Caco-2 (cell line): ENCODE measurements at regions not wholly inside any gene's neighbourhood (a gene's known extent, or its start where the extent isn't known, plus 50 kb on each side); places are given as distances from the start of the nearest gene placed in this dataset.

Experiments
- BruUV-seq: library from RNA; stranded (reverse); fragments of 400-500 nt; replicated peaks from 2 replicates; lab custom pipeline; 2021; lab: Mats Ljungman, UMichigan
- CTCF ChIA-PET: fragments of 300-600 bp; sonication (Branson Sonifier 250); formaldehyde crosslinking; loops from one replicate; lab custom pipeline; 2022; ENCODE audit warnings: antibody characterized with exemption; lab: Charles Lee
- POLR2A ChIA-PET: fragments of 300-600 bp; sonication (Branson Sonifier 250); formaldehyde crosslinking; loops from one replicate; lab custom pipeline; 2022; ENCODE audit warnings: antibody characterized with exemption; lab: Charles Lee
- DNase-seq, 2 experiments: peaks; one replicate each; pipeline versions ENCODE4 v3.0.0 to v3.0.0-alpha.2; 2020 to 2022
- H3K27me3 ChIP-seq: replicated peaks from 2 replicates; pipeline ENCODE4 v1.6.0; 2011; ENCODE audit warnings: low read length; ENCODE audit not compliant: control insufficient read depth, insufficient read depth
- H3K36me3 ChIP-seq: 2 replicates; pipeline ENCODE4 v1.5.1; 2011; ENCODE audit warnings: low read length; ENCODE audit not compliant: control insufficient read depth, insufficient read depth
- H3K4me1 ChIP-seq: fragments of 250-450 bp; sonication (Bioruptor Pico); 2 replicates; pipeline ENCODE4 v1.5.1; 2020; ENCODE audit warnings: mild to moderate bottlenecking
- H3K4me3 ChIP-seq: 2 replicates; pipeline ENCODE4 v1.5.1; 2011; ENCODE audit warnings: low read depth, mild to moderate bottlenecking, control low read depth, low read length
- H3K9me3 ChIP-seq: fragments of 250-450 bp; sonication (Bioruptor Pico); 2 replicates; pipeline ENCODE4 v1.5.1; 2020; ENCODE audit warnings: mild to moderate bottlenecking, moderate library complexity
- H3K27ac Mint-ChIP-seq: one replicate; pipeline ENCODE4 v1.8.0; 2022; ENCODE audit warnings: mixed read lengths; ENCODE audit not compliant: unreplicated experiment
- H3K27me3 Mint-ChIP-seq: one replicate; pipeline ENCODE4 v1.8.0; 2022; ENCODE audit warnings: mixed read lengths; ENCODE audit not compliant: insufficient read depth, unreplicated experiment
- H3K36me3 Mint-ChIP-seq: one replicate; pipeline ENCODE4 v1.8.0; 2022; ENCODE audit warnings: mild to moderate bottlenecking, mixed read lengths; ENCODE audit not compliant: insufficient read depth, unreplicated experiment
- H3K4me1 Mint-ChIP-seq: one replicate; pipeline ENCODE4 v1.8.0; 2022; ENCODE audit warnings: low read depth, mixed read lengths; ENCODE audit not compliant: unreplicated experiment
- H3K4me3 Mint-ChIP-seq: one replicate; pipeline ENCODE4 v1.8.0; 2022; ENCODE audit warnings: mild to moderate bottlenecking, moderate library complexity, mixed read lengths; ENCODE audit not compliant: unreplicated experiment
- H3K9me3 Mint-ChIP-seq: one replicate; pipeline ENCODE4 v1.8.0; 2022; ENCODE audit warnings: mixed read lengths; ENCODE audit not compliant: unreplicated experiment
- CTCF ChIP-seq, 2 experiments: fragments of 200-600 bp in 1 of 2; IDR thresholded peaks; 1 replicate in 1 of 2; 2 replicates in 1 of 2; pipeline versions ENCODE4 v1.5.1 to v1.8.0; 2011 to 2022; ENCODE audit warnings: antibody characterized with exemption in 1 of 2, control low read depth in 1 of 2, inconsistent platforms in 1 of 2, low read depth in 1 of 2, low read length in 1 of 2, mild to moderate bottlenecking in 1 of 2, moderate library complexity in 1 of 2; ENCODE audit not compliant: insufficient read depth in 1 of 2, severe bottlenecking in 1 of 2, unreplicated experiment in 1 of 2
- intact Hi-C: fragments of 100-400 bp; cut with micrococcal nuclease; formaldehyde crosslinking; loops from one replicate; pipeline ENCODE4 v1.10.0; 2022; ENCODE audit not compliant: unreplicated experiment

DNA sequence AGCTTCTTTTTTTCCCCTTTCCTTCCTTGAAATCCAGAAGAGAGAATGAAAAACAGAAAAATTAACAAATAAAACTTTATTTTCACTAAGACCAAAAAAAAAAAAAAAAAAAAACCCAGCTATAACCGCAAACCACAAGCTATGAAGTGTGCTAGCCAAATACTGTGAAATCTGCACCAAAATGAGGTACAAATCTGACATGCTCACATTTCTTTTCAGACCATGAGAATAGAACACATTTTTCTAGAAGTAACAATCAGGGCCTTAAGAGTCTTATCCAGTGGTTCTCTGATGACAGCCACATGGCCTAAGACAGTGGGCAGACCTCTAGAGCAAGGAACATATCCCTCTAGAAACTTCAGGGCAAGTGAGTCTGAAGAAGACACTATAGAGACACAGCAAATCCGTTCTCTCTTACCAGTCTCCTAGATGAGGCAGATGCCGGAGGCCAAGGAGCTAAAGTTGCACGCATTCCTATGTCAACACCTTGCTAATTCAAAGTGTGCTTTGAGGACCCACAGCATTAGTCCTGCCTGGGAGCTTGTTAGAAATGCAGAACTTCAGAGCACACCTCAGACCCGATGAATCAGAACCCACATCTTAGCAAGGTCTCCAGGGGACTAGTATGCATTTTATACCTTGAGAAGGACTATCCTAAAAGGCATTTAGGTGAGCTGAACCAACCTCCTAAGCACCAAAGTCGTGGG, 317.1 kb downstream of the MYCN start:
- DNase-seq: no peak
- no peak overlapping the region for H3K27ac Mint-ChIP-seq
- Histone ChIP-seq H3K9me3 (no peaks in the 10 kb centered on the region), H3K4me1 (peaks cover 17% of the 10 kb centered on the region; the same call in 1 of the 2 replicates), H3K36me3 (no peaks in the 10 kb centered on the region), H3K27me3 (no peaks in the 10 kb centered on the region), H3K4me3 (no peak overlapping the region)
- H3K9me3 Mint-ChIP-seq: peaks cover 10% of the 10 kb centered on the region
- CTCF ChIA-PET: no interaction called here
- no peaks in the 10 kb centered on the region for H3K27me3 Mint-ChIP-seq
- H3K36me3 Mint-ChIP-seq: no peaks in the 10 kb centered on the region
- H3K4me1 Mint-ChIP-seq: peaks cover 17% of the 10 kb centered on the region
- no TSS peak for BruUV-seq
- intact Hi-C loops: no loop called here
- no peak for TF ChIP-seq CTCF (IDR thresholded peaks at IDR 0.05; ENCODE audit: insufficient read depth in 1 of 2, low read depth in 1 of 2, low read length in 1 of 2, severe bottlenecking in 1 of 2, unreplicated experiment in 1 of 2)
- H3K4me3 Mint-ChIP-seq: no peak overlapping the region
- POLR2A ChIA-PET: no interaction called here

DNA sequence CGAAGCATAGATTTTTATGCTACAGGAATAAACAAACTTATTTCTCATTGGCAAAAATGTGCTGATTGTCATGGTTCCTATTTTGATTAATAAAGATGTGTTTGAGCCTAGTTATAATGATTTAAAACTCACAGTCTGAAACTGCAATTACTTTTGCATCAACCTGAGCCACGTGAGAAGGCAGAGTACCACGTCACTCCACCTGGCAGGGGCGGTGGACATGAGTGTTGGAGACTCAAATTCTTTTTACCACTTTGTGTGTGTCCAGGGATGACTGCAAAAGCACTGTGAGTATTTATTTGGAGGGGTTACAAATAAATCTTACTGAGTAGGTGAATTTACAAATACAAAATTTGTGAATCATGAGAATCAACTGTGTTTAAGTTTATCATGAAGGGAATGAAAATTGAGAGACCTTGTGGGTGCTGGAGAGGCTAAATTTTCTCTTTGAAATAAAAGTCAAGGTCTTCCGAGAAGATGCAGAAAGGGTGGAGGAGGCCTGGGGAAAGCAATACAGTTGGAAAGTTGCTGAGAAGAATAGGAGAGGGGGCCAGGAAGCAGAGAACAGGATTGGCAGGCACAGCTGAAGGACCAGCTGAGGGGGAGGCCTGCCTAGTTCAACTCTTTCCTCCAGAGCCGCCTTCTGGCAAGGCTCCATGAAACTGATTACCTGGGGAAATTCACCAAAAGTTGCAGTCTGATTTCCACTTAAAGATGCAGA, 316.4 kb downstream of the MYCN start:
- no peaks in the 10 kb centered on the region for H3K36me3 ChIP-seq
- POLR2A ChIA-PET: no interaction called here
- CTCF ChIA-PET: interaction anchor here (0.9 kb wide), 1 partner anchor 137 kb away, joined by 4 read pairs; no protein-coding TSS in a partner anchor
- no peak for DNase-seq
- no peak overlapping the region for H3K4me3 Mint-ChIP-seq
- intact Hi-C loops: no loop called here
- no peak for TF ChIP-seq CTCF (IDR thresholded peaks at IDR 0.05; ENCODE audit: insufficient read depth in 1 of 2, low read depth in 1 of 2, low read length in 1 of 2, severe bottlenecking in 1 of 2, unreplicated experiment in 1 of 2)
- peaks cover 10% of the 10 kb centered on the region for H3K9me3 Mint-ChIP-seq
- peaks cover 24% of the 10 kb centered on the region for H3K4me1 ChIP-seq
- H3K27me3 Mint-ChIP-seq: no peaks in the 10 kb centered on the region
- no peaks in the 10 kb centered on the region for H3K36me3 Mint-ChIP-seq
- no peaks in the 10 kb centered on the region for H3K27me3 ChIP-seq
- H3K27ac Mint-ChIP-seq: no peak overlapping the region
- H3K9me3 ChIP-seq: no peaks in the 10 kb centered on the region
- H3K4me3 ChIP-seq: no peak overlapping the region
- peaks cover 11% of the 10 kb centered on the region for H3K4me1 Mint-ChIP-seq
- BruUV-seq: no TSS peak

GRCh38 chr2:16255120-16255519, 314.8 kb downstream of the MYCN start:
- Histone ChIP-seq H3K4me1 (peaks cover 26% of the 10 kb centered on the region), H3K36me3 (no peaks in the 10 kb centered on the region), H3K27me3 (no peaks in the 10 kb centered on the region), H3K4me3 (no peak overlapping the region), H3K9me3 (no peaks in the 10 kb centered on the region)
- ChIA-PET POLR2A (no interaction called here), CTCF (no interaction called here)
- Mint-ChIP-seq H3K4me3 (no peak overlapping the region), H3K27me3 (no peaks in the 10 kb centered on the region), H3K27ac (no peak overlapping the region), H3K4me1 (peaks cover 11% of the 10 kb centered on the region), H3K9me3 (peaks cover 10% of the 10 kb centered on the region), H3K36me3 (no peaks in the 10 kb centered on the region)
- intact Hi-C loops: no loop called here
- DNase-seq: no peak
- no peak for TF ChIP-seq CTCF (IDR thresholded peaks at IDR 0.05; ENCODE audit: insufficient read depth in 1 of 2, low read depth in 1 of 2, low read length in 1 of 2, severe bottlenecking in 1 of 2, unreplicated experiment in 1 of 2)
- no TSS peak for BruUV-seq
